Fibroblast of lung (primary cell): ENCODE measurements at regions not wholly inside any gene's neighbourhood (a gene's known extent, or its start where the extent isn't known, plus 50 kb on each side); places are given as distances from the start of the nearest gene placed in this dataset.
"Not testable (repeated sequence)": the region's sequence is repeated elsewhere in the genome, so short reads cannot be mapped to it uniquely, and the experiment has no call there.

Source experiments
- DNase-seq, 2 donors: peaks; one replicate each; pipeline versions ENCODE4 v3.0.0 to v3.0.0-alpha.2; 2010; ENCODE audit warnings: low read depth in 2 of 2
- H2AFZ ChIP-seq: 2 replicates; pipeline ENCODE4 v1.5.1; 2012; ENCODE audit warnings: low read length, control low read depth, inconsistent platforms
- H3K27ac ChIP-seq: 2 replicates; pipeline ENCODE4 v1.5.1; 2011; ENCODE audit warnings: low read length, control low read depth; ENCODE audit not compliant: insufficient read depth
- H3K27me3 ChIP-seq: 2 replicates; pipeline ENCODE4 v1.5.1; 2011; ENCODE audit warnings: mild to moderate bottlenecking, low read length; ENCODE audit not compliant: control insufficient read depth, insufficient read depth
- H3K36me3 ChIP-seq: 2 replicates; pipeline ENCODE4 v1.5.1; 2011; ENCODE audit warnings: low read length; ENCODE audit not compliant: control insufficient read depth, insufficient read depth
- H3K4me1 ChIP-seq: 2 replicates; pipeline ENCODE4 v1.5.1; 2011; ENCODE audit warnings: low read length; ENCODE audit not compliant: control insufficient read depth, insufficient read depth; ENCODE audit errors: extremely low read depth
- H3K4me2 ChIP-seq: 2 replicates; pipeline ENCODE4 v1.5.1; 2011; ENCODE audit warnings: low read length, control low read depth; ENCODE audit not compliant: insufficient read depth; ENCODE audit errors: extremely low read depth
- H3K4me3 ChIP-seq, 4 experiments: fragments of 200-600 bp in 1 of 4; sonication (generic) in 1 of 4; replicated peaks in 1 of 4; 2 replicates each; pipeline ENCODE4 v1.5.1; 2011 to 2016; ENCODE audit warnings: low read length in 4 of 4, low read depth in 3 of 4, mild to moderate bottlenecking in 3 of 4, control low read depth in 2 of 4, inconsistent platforms in 1 of 4, mixed read lengths in 1 of 4; ENCODE audit not compliant: insufficient read depth in 1 of 4; ENCODE audit errors: control extremely low read depth in 1 of 4
- H3K79me2 ChIP-seq: 2 replicates; pipeline ENCODE4 v1.5.1; 2012; ENCODE audit warnings: mild to moderate bottlenecking, low read length, inconsistent platforms; ENCODE audit not compliant: control insufficient read depth, insufficient read depth
- H3K9ac ChIP-seq: 2 replicates; pipeline ENCODE4 v1.5.1; 2011; ENCODE audit warnings: mild to moderate bottlenecking, low read length, control low read depth; ENCODE audit not compliant: insufficient read depth
- H3K9me3 ChIP-seq: 2 replicates; pipeline ENCODE4 v1.5.1; 2012; ENCODE audit warnings: low read depth, low read length; ENCODE audit not compliant: control insufficient read depth, insufficient read depth
- H4K20me1 ChIP-seq: 2 replicates; pipeline ENCODE4 v1.5.1; 2011; ENCODE audit warnings: low read length; ENCODE audit not compliant: control insufficient read depth, insufficient read depth; ENCODE audit errors: extremely low read depth
- CTCF ChIP-seq, 2 donors: IDR thresholded peaks in 1 of 2; conservative IDR thresholded peaks in 1 of 2; 1 replicate in 1 of 2; 2 replicates in 1 of 2; pipeline ENCODE4 v1.5.1; 2011 to 2012; ENCODE audit warnings: low read length in 2 of 2, control low read depth in 1 of 2, inconsistent platforms in 1 of 2, low read depth in 1 of 2, mild to moderate bottlenecking in 1 of 2
- EZH2 ChIP-seq: IDR thresholded peaks from 2 replicates; pipeline ENCODE4 v1.5.1; 2012; ENCODE audit warnings: low read length, control low read depth, mild to moderate bottlenecking; ENCODE audit errors: missing control alignments

GRCh38 chr5:124831687-124832240 lies 85.3 kb upstream of the ZNF608 start:
- no peak overlapping the region for H3K4me2 ChIP-seq
- H3K9me3 ChIP-seq, result no peaks in the 10 kb centered on the region
- no peak for DNase-seq
- H3K4me1 ChIP-seq, result no peaks in the 10 kb centered on the region
- TF ChIP-seq CTCF (conservative IDR thresholded peaks at IDR 0.05 in 1 of 2, IDR thresholded peaks at IDR 0.05 in 1 of 2; ENCODE audit: low read depth in 1 of 2, low read length in 2 of 2) (no peak), EZH2 (no peak)
- H3K27me3 ChIP-seq, result no peaks in the 10 kb centered on the region
- H3K9ac ChIP-seq, result no peak overlapping the region
- no peak overlapping the region for H3K4me3 ChIP-seq
- H3K27ac ChIP-seq, result no peak overlapping the region
- no peaks in the 10 kb centered on the region for H3K36me3 ChIP-seq
- H3K79me2 ChIP-seq, result no peaks in the 10 kb centered on the region
- H2AFZ ChIP-seq, result no peak overlapping the region
- no peaks in the 10 kb centered on the region for H4K20me1 ChIP-seq

GRCh38 chr5:124832510-124832909 lies 86.1 kb upstream of the ZNF608 start:
- H3K36me3 ChIP-seq, result no peaks in the 10 kb centered on the region
- H3K4me3 ChIP-seq, result no peak overlapping the region
- no peak for TF ChIP-seq EZH2
- TF ChIP-seq CTCF (conservative IDR thresholded peaks at IDR 0.05 in 1 of 2, IDR thresholded peaks at IDR 0.05 in 1 of 2; ENCODE audit: low read depth in 1 of 2, low read length in 2 of 2), result no peak
- no peaks in the 10 kb centered on the region for H3K4me1 ChIP-seq
- no peak for DNase-seq
- no peak overlapping the region for H3K27ac ChIP-seq
- H2AFZ ChIP-seq, result no peak overlapping the region
- no peaks in the 10 kb centered on the region for H3K27me3 ChIP-seq
- H3K9me3 ChIP-seq, result no peaks in the 10 kb centered on the region
- no peaks in the 10 kb centered on the region for H3K79me2 ChIP-seq
- H3K9ac ChIP-seq, result no peak overlapping the region
- H3K4me2 ChIP-seq, result no peak overlapping the region
- no peaks in the 10 kb centered on the region for H4K20me1 ChIP-seq

- H3K4me2 ChIP-seq, H3K79me2 ChIP-seq, H3K36me3 ChIP-seq, H2AFZ ChIP-seq, H3K4me3 ChIP-seq, DNase-seq, H3K9ac ChIP-seq, H3K27ac ChIP-seq, H3K9me3 ChIP-seq, H4K20me1 ChIP-seq, H3K27me3 ChIP-seq, H3K4me1 ChIP-seq: not testable (repeated sequence)
Observed at GRCh38 chr5:124836314-124836713, 89.9 kb upstream of the ZNF608 start.
